AG04449 (cell line): ENCODE measurements at regions not wholly inside any gene's neighbourhood (a gene's known extent, or its start where the extent isn't known, plus 50 kb on each side); places are given as distances from the start of the nearest gene placed in this dataset.

ENCODE experiments used
- CTCF ChIA-PET: fragments of 350-600 bp; formaldehyde crosslinking; extraction: SDS; loops from one replicate; lab custom pipeline; 2021; ENCODE audit warnings: antibody characterized with exemption; lab: Yijun Ruan, JAX
- POLR2A ChIA-PET: fragments of 400-600, 350-600 bp; formaldehyde crosslinking; extraction: SDS; loops from one replicate; lab custom pipeline; 2020; ENCODE audit warnings: antibody characterized with exemption, inconsistent platforms; lab: Yijun Ruan, JAX
- DNase-seq: peaks from one replicate; pipeline ENCODE4 v3.0.0-alpha.2; 2010; ENCODE audit warnings: low read depth, low spot score
- H3K4me3 ChIP-seq: 2 replicates; pipeline ENCODE4 v1.5.1; 2011; ENCODE audit warnings: low read depth, mild to moderate bottlenecking, control low read depth, low read length
- TF ChIP-seq, protein P1 (sequence below): IDR thresholded peaks from one replicate; pipeline ENCODE4 v1.5.1; 2011; ENCODE audit warnings: mild to moderate bottlenecking, moderate library complexity, low read length, control low read depth, inconsistent platforms; ENCODE audit not compliant: insufficient read depth; ENCODE audit errors: missing control alignments

DNA sequence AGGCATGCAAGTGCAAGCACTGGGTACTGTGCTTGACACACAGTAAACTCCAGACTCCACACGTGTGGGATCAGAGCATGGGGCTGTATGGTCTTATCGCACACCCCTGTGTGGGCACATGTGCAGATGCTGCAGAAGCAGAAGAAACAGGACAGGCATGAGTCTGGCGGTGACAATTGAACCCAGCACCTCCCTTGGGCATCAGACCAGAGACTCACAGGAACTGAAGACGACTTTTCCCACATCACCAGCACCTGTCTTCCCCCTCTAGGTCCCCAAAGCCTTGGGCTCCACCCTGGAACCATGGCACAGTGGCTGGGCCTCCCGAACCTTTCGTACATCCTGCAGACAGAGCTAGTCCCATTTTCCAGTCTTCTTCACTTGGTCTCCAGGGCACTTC, 126.4 kb upstream of the CDH5 start:
- ChIA-PET POLR2A (interaction anchor here (0.6 kb wide), 1 partner anchor 10 kb away, joined by 3 read pairs; no protein-coding TSS in a partner anchor), CTCF (interaction anchor here (0.7 kb wide), 1 partner anchor 10 kb away, joined by 3 read pairs; no protein-coding TSS in a partner anchor)
- H3K4me3 ChIP-seq = no peak overlapping the region
- TF ChIP-seq, protein P1, sequence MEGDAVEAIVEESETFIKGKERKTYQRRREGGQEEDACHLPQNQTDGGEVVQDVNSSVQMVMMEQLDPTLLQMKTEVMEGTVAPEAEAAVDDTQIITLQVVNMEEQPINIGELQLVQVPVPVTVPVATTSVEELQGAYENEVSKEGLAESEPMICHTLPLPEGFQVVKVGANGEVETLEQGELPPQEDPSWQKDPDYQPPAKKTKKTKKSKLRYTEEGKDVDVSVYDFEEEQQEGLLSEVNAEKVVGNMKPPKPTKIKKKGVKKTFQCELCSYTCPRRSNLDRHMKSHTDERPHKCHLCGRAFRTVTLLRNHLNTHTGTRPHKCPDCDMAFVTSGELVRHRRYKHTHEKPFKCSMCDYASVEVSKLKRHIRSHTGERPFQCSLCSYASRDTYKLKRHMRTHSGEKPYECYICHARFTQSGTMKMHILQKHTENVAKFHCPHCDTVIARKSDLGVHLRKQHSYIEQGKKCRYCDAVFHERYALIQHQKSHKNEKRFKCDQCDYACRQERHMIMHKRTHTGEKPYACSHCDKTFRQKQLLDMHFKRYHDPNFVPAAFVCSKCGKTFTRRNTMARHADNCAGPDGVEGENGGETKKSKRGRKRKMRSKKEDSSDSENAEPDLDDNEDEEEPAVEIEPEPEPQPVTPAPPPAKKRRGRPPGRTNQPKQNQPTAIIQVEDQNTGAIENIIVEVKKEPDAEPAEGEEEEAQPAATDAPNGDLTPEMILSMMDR = no peak
- no peak for DNase-seq

DNA sequence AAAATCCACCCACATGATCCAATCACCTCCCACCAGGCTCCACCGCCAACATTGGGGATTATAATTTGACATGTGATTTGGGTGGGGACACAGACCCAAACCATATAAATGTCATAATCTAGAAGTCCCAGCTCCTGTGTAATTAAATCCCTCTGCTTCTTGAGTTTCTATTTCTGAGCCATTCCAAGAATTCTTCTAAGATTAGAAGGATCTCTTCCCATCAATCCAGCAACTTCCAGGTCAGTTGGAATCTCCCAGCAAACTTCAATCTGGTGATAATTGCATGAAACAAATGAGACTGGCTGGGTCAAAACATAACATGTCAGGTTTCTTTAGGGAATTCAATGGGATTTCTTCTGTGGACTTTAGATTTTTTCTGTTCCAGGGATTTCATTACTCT, 127.8 kb upstream of the CDH5 start:
- ChIA-PET CTCF (no interaction called here), POLR2A (interaction anchor here (1.0 kb wide), 1 partner anchor 10 kb away, joined by 3 read pairs; no protein-coding TSS in a partner anchor)
- no peak for DNase-seq
- TF ChIP-seq, protein P1 = no peak
- no peak overlapping the region for H3K4me3 ChIP-seq

DNA sequence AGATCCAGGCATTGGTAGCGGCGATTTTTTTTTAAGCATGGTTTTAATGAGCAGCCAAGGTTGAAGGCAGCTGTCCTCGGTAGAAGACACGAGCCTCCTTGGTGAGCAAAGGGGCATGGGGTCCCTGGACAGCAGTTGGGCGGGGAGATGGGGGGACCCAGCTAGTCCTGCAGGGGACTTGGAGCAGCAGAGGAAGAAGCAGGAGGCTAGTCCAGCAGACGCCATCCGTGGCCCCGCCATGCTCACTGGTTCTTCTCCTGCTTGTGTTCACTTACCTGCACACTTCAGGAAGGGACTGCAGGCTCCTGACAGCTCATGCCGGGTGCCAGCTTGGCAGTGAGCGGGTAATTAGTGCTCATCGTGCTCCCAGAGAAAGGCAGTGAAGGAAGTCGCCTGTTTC, 130.2 kb upstream of the CDH5 start:
- no peak for DNase-seq
- POLR2A ChIA-PET = no interaction called here
- TF ChIP-seq, protein P1 = no peak
- no peak overlapping the region for H3K4me3 ChIP-seq
- CTCF ChIA-PET = interaction anchor here (0.9 kb wide), 1 partner anchor 10 kb away, joined by 3 read pairs; no protein-coding TSS in a partner anchor

DNA sequence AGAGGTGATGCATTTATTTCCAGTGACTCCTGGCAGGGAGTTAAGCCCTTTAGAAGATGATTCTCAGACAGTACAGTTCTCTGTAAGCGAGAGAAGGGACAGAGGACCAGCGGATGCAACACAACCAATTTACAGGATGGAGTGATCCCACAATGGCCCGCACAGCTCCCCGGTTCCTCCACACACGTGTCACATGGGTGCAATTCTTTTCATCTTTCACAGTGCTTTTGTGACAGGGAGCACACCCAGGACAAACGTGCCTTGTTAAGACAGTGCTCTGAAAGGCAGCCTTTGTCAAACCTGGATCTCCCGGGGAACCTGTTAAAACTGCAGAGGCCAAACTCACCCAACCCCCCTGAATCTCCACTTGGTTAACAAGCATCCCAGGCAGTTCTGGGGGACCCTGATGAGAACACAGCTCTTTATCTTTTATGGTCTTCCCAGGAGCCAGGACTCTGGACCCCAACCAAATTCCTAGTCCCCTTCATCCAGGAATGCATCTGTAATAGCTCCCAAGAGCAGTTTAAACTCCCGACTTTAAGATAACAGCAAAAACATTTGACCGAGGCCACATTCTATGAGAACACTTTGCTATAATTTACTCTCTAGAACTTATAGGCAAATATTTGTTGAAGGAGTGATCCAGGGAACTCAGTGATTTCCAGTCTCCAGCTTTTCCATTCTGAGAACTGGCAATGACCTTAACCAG, 134.9 kb upstream of the CDH5 start:
- H3K4me3 ChIP-seq = no peak overlapping the region
- no peak for DNase-seq
- POLR2A ChIA-PET = no interaction called here
- CTCF ChIA-PET = interaction anchor here (0.8 kb wide), 1 partner anchor 9 kb away, joined by 3 read pairs; no protein-coding TSS in a partner anchor
- TF ChIP-seq, protein P1 = no peak

DNA sequence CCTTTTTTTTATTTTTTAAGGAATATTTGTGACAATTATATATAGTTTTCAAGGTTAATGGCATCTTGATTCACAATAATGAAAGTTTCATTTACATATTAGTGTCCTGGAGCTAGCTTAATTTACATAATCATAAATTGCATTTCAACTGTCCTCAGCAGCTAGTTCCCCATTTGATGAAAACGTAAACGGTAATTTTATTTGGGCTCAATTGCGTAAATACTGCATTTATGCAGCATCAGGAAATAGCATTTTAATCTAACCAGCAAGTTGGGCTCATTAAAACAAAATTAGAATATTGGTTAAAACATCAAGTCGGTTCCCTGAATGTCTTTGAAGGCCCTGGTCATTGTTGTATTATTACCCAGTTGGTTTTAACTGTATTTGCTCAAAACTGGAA, 136.8 kb upstream of the CDH5 start:
- H3K4me3 ChIP-seq = no peak overlapping the region
- ChIA-PET POLR2A (no interaction called here), CTCF (interaction anchor here (0.6 to 1.1 kb wide), 2 partner anchors 9 to 100 kb away, joined by 3 read pairs; no protein-coding TSS in a partner anchor)
- DNase-seq = no peak
- TF ChIP-seq, protein P1 = no peak

DNA sequence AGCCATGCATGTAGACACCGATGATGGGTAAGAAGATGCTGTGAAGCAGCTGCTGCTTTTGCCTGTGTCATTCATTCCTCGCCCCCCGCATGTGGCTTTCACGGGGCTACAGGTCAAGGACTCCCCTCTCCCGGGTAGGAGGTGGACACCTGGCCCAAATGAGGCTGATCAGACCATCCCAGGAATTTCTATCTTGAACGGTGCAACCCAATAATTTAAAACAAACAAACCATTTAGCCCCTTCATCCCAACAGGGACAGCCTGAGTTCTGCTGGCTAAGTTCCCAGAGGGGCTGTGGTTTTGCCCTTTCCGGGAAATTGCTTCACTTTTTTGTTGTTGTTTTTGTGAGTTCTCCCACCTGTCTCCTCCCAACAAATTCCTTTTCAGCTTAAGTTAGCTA, 137.7 kb upstream of the CDH5 start:
- ChIA-PET CTCF (no interaction called here), POLR2A (no interaction called here)
- no peak for DNase-seq
- no peak overlapping the region for H3K4me3 ChIP-seq
- TF ChIP-seq, protein P1 = no peak
